ENCODE measurements at regions not wholly inside any gene's neighbourhood (a gene's known extent, or its start where the extent isn't known, plus 50 kb on each side); places are given as distances from the start of the nearest gene placed in this dataset.

- TF ChIP-seq, protein P1, sequence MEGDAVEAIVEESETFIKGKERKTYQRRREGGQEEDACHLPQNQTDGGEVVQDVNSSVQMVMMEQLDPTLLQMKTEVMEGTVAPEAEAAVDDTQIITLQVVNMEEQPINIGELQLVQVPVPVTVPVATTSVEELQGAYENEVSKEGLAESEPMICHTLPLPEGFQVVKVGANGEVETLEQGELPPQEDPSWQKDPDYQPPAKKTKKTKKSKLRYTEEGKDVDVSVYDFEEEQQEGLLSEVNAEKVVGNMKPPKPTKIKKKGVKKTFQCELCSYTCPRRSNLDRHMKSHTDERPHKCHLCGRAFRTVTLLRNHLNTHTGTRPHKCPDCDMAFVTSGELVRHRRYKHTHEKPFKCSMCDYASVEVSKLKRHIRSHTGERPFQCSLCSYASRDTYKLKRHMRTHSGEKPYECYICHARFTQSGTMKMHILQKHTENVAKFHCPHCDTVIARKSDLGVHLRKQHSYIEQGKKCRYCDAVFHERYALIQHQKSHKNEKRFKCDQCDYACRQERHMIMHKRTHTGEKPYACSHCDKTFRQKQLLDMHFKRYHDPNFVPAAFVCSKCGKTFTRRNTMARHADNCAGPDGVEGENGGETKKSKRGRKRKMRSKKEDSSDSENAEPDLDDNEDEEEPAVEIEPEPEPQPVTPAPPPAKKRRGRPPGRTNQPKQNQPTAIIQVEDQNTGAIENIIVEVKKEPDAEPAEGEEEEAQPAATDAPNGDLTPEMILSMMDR (IDR thresholded peaks at IDR 0.05) = no peak
- TF ChIP-seq POLR2A (IDR thresholded peaks at IDR 0.05) = no peak
Observed at GRCh38 chr15:35872577-35872976, 326.6 kb upstream of the DPH6 start.

Data from adrenal gland (tissue), 5 donors.